IMR-90 (cell line): ENCODE measurements at regions not wholly inside any gene's neighbourhood (a gene's known extent, or its start where the extent isn't known, plus 50 kb on each side); places are given as distances from the start of the nearest gene placed in this dataset.

Experiments
- ATAC-seq: fragments of 200-7000 bp; cut with Tn5 transposase; 2 replicates; pipeline ENCODE4 v1.9.1; 2020; ENCODE audit warnings: low read depth, mild to moderate bottlenecking, moderate library complexity
- BruUV-seq: library from RNA; stranded (reverse); fragments of 400-500 nt; replicated peaks from 2 replicates; lab custom pipeline; 2021; lab: Mats Ljungman, UMichigan
- CTCF ChIA-PET: fragments of 300-600 bp; formaldehyde crosslinking; extraction: SDS; loops from one replicate; lab custom pipeline; 2021; ENCODE audit warnings: antibody characterized with exemption; lab: Yijun Ruan, JAX
- POLR2A ChIA-PET: fragments of 300-600 bp; sonication (Branson Sonifier 250); formaldehyde crosslinking; loops from one replicate; lab custom pipeline; 2022; ENCODE audit warnings: antibody characterized with exemption; ENCODE audit not compliant: unreplicated experiment; lab: Charles Lee
- DNase-seq: peaks from one replicate; pipeline ENCODE4 v3.0.0; 2013
- H2AFZ ChIP-seq: replicated peaks from 2 replicates; pipeline ENCODE3; 2013; ENCODE audit warnings: low read length, mild to moderate bottlenecking; ENCODE audit not compliant: poor library complexity
- H2AK5ac ChIP-seq: 2 replicates; pipeline ENCODE4 v1.6.1; 2013; ENCODE audit warnings: low read depth, low read length, inconsistent platforms
- H2AK9ac ChIP-seq: replicated peaks from 2 replicates; pipeline ENCODE3; 2013; ENCODE audit warnings: mild to moderate bottlenecking, low read depth, low read length, moderate library complexity; ENCODE audit not compliant: poor library complexity
- H2BK120ac ChIP-seq: 2 replicates; pipeline ENCODE4 v1.6.1; 2013; ENCODE audit warnings: low read depth, low read length, inconsistent platforms
- H2BK15ac ChIP-seq: 3 replicates; pipeline ENCODE4 v1.6.1; 2013; ENCODE audit warnings: low read depth, low read length, inconsistent platforms
- H2BK20ac ChIP-seq: 2 replicates; pipeline ENCODE4 v1.6.1; 2013; ENCODE audit warnings: low read depth, mild to moderate bottlenecking, inconsistent platforms, low read length, moderate library complexity
- H2BK5ac ChIP-seq: 2 replicates; pipeline ENCODE4 v1.6.1; 2013; ENCODE audit warnings: mild to moderate bottlenecking, low read depth, low read length, inconsistent platforms; ENCODE audit not compliant: poor library complexity, severe bottlenecking
- H3K14ac ChIP-seq: replicated peaks from 2 replicates; pipeline ENCODE4 v1.6.1; 2013; ENCODE audit warnings: low read depth, low read length, inconsistent platforms
- H3K18ac ChIP-seq: 2 replicates; pipeline ENCODE4 v1.6.1; 2013; ENCODE audit warnings: low read depth, low read length, control low read depth
- H3K23ac ChIP-seq: 2 replicates; pipeline ENCODE4 v1.6.1; 2013; ENCODE audit warnings: low read depth, low read length, inconsistent platforms
- H3K27ac ChIP-seq: 2 replicates; pipeline ENCODE4 v1.5.1; 2013; ENCODE audit warnings: mild to moderate bottlenecking, control low read depth, low read length; ENCODE audit not compliant: insufficient read depth
- H3K27me3 ChIP-seq: 2 replicates; pipeline ENCODE4 v1.6.1; 2013; ENCODE audit warnings: low read length; ENCODE audit not compliant: control insufficient read depth, insufficient read depth
- H3K36me3 ChIP-seq: 2 replicates; pipeline ENCODE4 v1.6.1; 2013; ENCODE audit warnings: low read length, mixed read lengths; ENCODE audit not compliant: control insufficient read depth, insufficient read depth
- H3K4ac ChIP-seq: 2 replicates; pipeline ENCODE4 v1.6.1; 2013; ENCODE audit warnings: low read depth, low read length, inconsistent platforms
- H3K4me1 ChIP-seq: 2 replicates; pipeline ENCODE4 v1.6.1; 2013; ENCODE audit warnings: low read length, mixed read lengths; ENCODE audit not compliant: control insufficient read depth, insufficient read depth
- H3K4me2 ChIP-seq: 2 replicates; pipeline ENCODE4 v1.6.1; 2013; ENCODE audit warnings: low read depth, mild to moderate bottlenecking, control low read depth, low read length, moderate library complexity
- H3K4me3 ChIP-seq: 2 replicates; pipeline ENCODE4 v1.5.1; 2013; ENCODE audit warnings: low read depth, mild to moderate bottlenecking, control low read depth, low read length, moderate library complexity; ENCODE audit not compliant: insufficient read depth
- H3K56ac ChIP-seq: 2 replicates; pipeline ENCODE4 v1.6.1; 2013; ENCODE audit warnings: low read length, inconsistent platforms; ENCODE audit not compliant: insufficient read depth; ENCODE audit errors: extremely low read depth
- H3K79me1 ChIP-seq, 2 experiments: 2 replicates each; pipeline ENCODE4 v1.6.1; 2013; ENCODE audit warnings: low read length in 2 of 2, inconsistent platforms in 1 of 2, low read depth in 1 of 2
- H3K9ac ChIP-seq: 2 replicates; pipeline ENCODE4 v1.6.1; 2013; ENCODE audit warnings: low read depth, low read length, control low read depth
- H3K9me1 ChIP-seq: 2 replicates; pipeline ENCODE4 v1.6.1; 2013; ENCODE audit warnings: low read length, inconsistent platforms; ENCODE audit not compliant: insufficient read depth
- H3K9me3 ChIP-seq: 2 replicates; pipeline ENCODE4 v1.6.1; 2013; ENCODE audit warnings: low read length; ENCODE audit not compliant: control insufficient read depth, insufficient read depth
- H4K20me1 ChIP-seq: 2 replicates; pipeline ENCODE4 v1.6.1; 2013; ENCODE audit warnings: low read length, inconsistent platforms; ENCODE audit not compliant: insufficient read depth
- H4K5ac ChIP-seq: 2 replicates; pipeline ENCODE4 v1.6.1; 2013; ENCODE audit warnings: mild to moderate bottlenecking, low read depth, low read length, control low read depth
- H4K8ac ChIP-seq, 2 experiments: 2 replicates each; pipeline ENCODE4 v1.6.1; 2013; ENCODE audit warnings: low read depth in 2 of 2, low read length in 2 of 2, control low read depth in 1 of 2, inconsistent platforms in 1 of 2
- H4K91ac ChIP-seq: 2 replicates; pipeline ENCODE4 v1.6.1; 2013; ENCODE audit warnings: low read depth, low read length, inconsistent platforms; ENCODE audit not compliant: insufficient read depth
- CEBPB ChIP-seq: IDR thresholded peaks from 2 replicates; pipeline ENCODE4 v1.6.1; 2012; ENCODE audit warnings: low read depth, low read length, improper control_type of control experiment
- CHD1 ChIP-seq: IDR thresholded peaks from 2 replicates; pipeline ENCODE4 v1.6.1; 2012; ENCODE audit warnings: low read depth, low read length, improper control_type of control experiment
- CTCF ChIP-seq: conservative IDR thresholded peaks from 2 replicates; pipeline ENCODE4 v1.5.1; 2012; ENCODE audit warnings: mild to moderate bottlenecking, low read depth, low read length, improper control_type of control experiment
- FOS ChIP-seq: fragments of 150-350 bp; IDR thresholded peaks from 2 replicates; pipeline ENCODE4 v1.6.1; 2016; ENCODE audit warnings: low read depth, low read length
- MAFK ChIP-seq: IDR thresholded peaks from 2 replicates; pipeline ENCODE4 v1.6.1; 2012; ENCODE audit warnings: low read depth, low read length, improper control_type of control experiment
- POLR2A ChIP-seq: IDR thresholded peaks from 2 replicates; pipeline ENCODE4 v1.6.1; 2012; ENCODE audit warnings: mild to moderate bottlenecking, low read depth, low read length
- SMC3 ChIP-seq: fragments of 150-350 bp; IDR thresholded peaks from 2 replicates; pipeline ENCODE4 v1.6.1; 2016; ENCODE audit warnings: low read depth, mild to moderate bottlenecking, antibody characterized with exemption, low read length, moderate library complexity
- WGBS, 2 experiments: methylation state at CpG; one replicate each; pipeline versions ENCODE4 v1.1.5 to v1.1.7; 2013; ENCODE audit warnings: missing lambda C conversion rate in 2 of 2; ENCODE audit not compliant: insufficient read length in 1 of 2; ENCODE audit errors: extremely low coverage in 2 of 2; 5-methylcytosine and 5-hydroxymethylcytosine counted together
- dilution Hi-C: fragments of 300-500 bp; cut with HindIII; formaldehyde crosslinking; loops from one replicate; pipeline ENCODE4 v1.14.3; 2018; ENCODE audit warnings: low sequenced_read_pairs; ENCODE audit not compliant: unreplicated experiment
- in situ Hi-C: fragments of 300-500 bp; cut with MboI; formaldehyde crosslinking; loops from 3 replicates; pipeline ENCODE4 v1.14.3; 2019; ENCODE audit warnings: low sequenced_read_pairs, inconsistent platforms, mixed read lengths
- intact Hi-C: fragments of 100-400 bp; cut with micrococcal nuclease; formaldehyde crosslinking; loops from 2 replicates; pipeline ENCODE4 v1.10.0; 2022

- dilution Hi-C loops (no loop called here), in situ Hi-C loops (no loop called here), intact Hi-C loops (no loop called here)
- ATAC-seq (no peak), DNase-seq (no peak)
- no peak overlapping the region for H2BK15ac ChIP-seq
- no peak overlapping the region for H2BK120ac ChIP-seq
- no peak overlapping the region for H3K56ac ChIP-seq
- no peaks in the 10 kb centered on the region for H3K27me3 ChIP-seq
- no peak overlapping the region for H3K4me2 ChIP-seq
- no peak overlapping the region for H4K8ac ChIP-seq
- H3K18ac ChIP-seq = no peak overlapping the region
- no peak overlapping the region for H4K91ac ChIP-seq
- no peak overlapping the region for H3K4me3 ChIP-seq
- TF ChIP-seq MAFK (no peak), CHD1 (no peak), FOS (no peak), CEBPB (no peak), POLR2A (no peak), SMC3 (no peak), CTCF (no peak)
- no peak overlapping the region for H2AK5ac ChIP-seq
- H3K23ac ChIP-seq = no peak overlapping the region
- BruUV-seq = no TSS peak
- H3K27ac ChIP-seq = no peak overlapping the region
- H3K36me3 ChIP-seq = no peaks in the 10 kb centered on the region
- H3K9me1 ChIP-seq = no peaks in the 10 kb centered on the region
- H2BK20ac ChIP-seq = no peak overlapping the region
- H3K14ac ChIP-seq = no peak overlapping the region
- H3K9ac ChIP-seq = no peak overlapping the region
- CTCF ChIA-PET = no interaction called here
- WGBS, 2 experiments = 44% methylated on average over 7 of the region's 20 CpGs; no CpG with 5 or more reads in 1 of the 2 experiments
- H3K4ac ChIP-seq = no peak overlapping the region
- no peak overlapping the region for H4K5ac ChIP-seq
- no peak overlapping the region for H2BK5ac ChIP-seq
- H3K79me1 ChIP-seq = no peaks in the 10 kb centered on the region
- POLR2A ChIA-PET = no interaction called here
- peaks cover 43% of the 10 kb centered on the region for H3K9me3 ChIP-seq
- H2AFZ ChIP-seq = no peak overlapping the region
- H3K4me1 ChIP-seq = no peaks in the 10 kb centered on the region
- H2AK9ac ChIP-seq = peak overlapping the region; percentile 16
- H4K20me1 ChIP-seq = no peaks in the 10 kb centered on the region
Measured at GRCh38 chr11:134509381-134510232, 97.6 kb upstream of the B3GAT1 start.
